Kidney (tissue), 13 donors: ENCODE measurements at regions not wholly inside any gene's neighbourhood (a gene's known extent, or its start where the extent isn't known, plus 50 kb on each side); places are given as distances from the start of the nearest gene placed in this dataset.
A peak's percentile ranks its signal among the peaks of the same experiment; 100 is the strongest.

Source experiments
- DNase-seq, 5 donors: peaks; one replicate each; pipeline ENCODE4 v3.0.0-alpha.2; 2013 to 2020
- FAIRE-seq: peaks from 2 replicates; lab custom pipeline; 2012; peaks lifted over from hg19 to GRCh38; lab: Jason Lieb, UNC
- H3K27ac ChIP-seq, 2 donors: one replicate each; pipeline ENCODE4 v1.7.0; 2013; ENCODE audit warnings: low read depth in 2 of 2, low read length in 2 of 2, inconsistent platforms in 1 of 2
- H3K27me3 ChIP-seq: one replicate; pipeline ENCODE4 v1.7.1; 2013; ENCODE audit warnings: low read length, inconsistent platforms; ENCODE audit not compliant: control insufficient read depth, insufficient read depth
- H3K36me3 ChIP-seq, 3 donors: one replicate each; pipeline versions ENCODE4 v1.7.0 to v1.7.1; 2013; ENCODE audit warnings: low read length in 3 of 3, control low read depth in 1 of 3, inconsistent platforms in 1 of 3; ENCODE audit not compliant: insufficient read depth in 3 of 3, control insufficient read depth in 2 of 3
- H3K4me1 ChIP-seq, 3 donors: one replicate each; pipeline versions ENCODE4 v1.7.0 to v1.7.1; 2013; ENCODE audit warnings: low read length in 3 of 3, inconsistent platforms in 1 of 3, low read depth in 1 of 3; ENCODE audit not compliant: control insufficient read depth in 2 of 3, insufficient read depth in 2 of 3
- H3K4me3 ChIP-seq, 3 donors: one replicate each; pipeline versions ENCODE4 v1.7.0 to v1.8.1; 2013; ENCODE audit warnings: low read length in 3 of 3, control low read depth in 1 of 3, inconsistent platforms in 1 of 3
- H3K9ac ChIP-seq, 3 donors: one replicate each; pipeline versions ENCODE4 v1.7.0 to v1.7.1; 2013; ENCODE audit warnings: low read length in 3 of 3, control low read depth in 1 of 3, inconsistent platforms in 1 of 3
- H3K9me3 ChIP-seq, 3 donors: one replicate each; pipeline versions ENCODE4 v1.7.0 to v1.7.1; 2013; ENCODE audit warnings: low read length in 3 of 3, control low read depth in 1 of 3, inconsistent platforms in 1 of 3; ENCODE audit not compliant: control insufficient read depth in 2 of 3, insufficient read depth in 1 of 3
- CTCF ChIP-seq: IDR thresholded peaks from 3 replicates; pipeline ENCODE4 v1.5.1; 2012; ENCODE audit warnings: mild to moderate bottlenecking, moderate library complexity, borderline replicate concordance; ENCODE audit not compliant: insufficient read depth; ENCODE audit errors: extremely low read depth
- intact Hi-C: fragments of 100-400 bp; cut with DNase I; formaldehyde crosslinking; loops from one replicate; pipeline ENCODE4 v1.11.1; 2022
- donor health status: control.
- donor health status: control.
- donor health status: control.
- donor health status: control.
- donor health status: control.
- donor health status: DM: yes; HTN: yes; CAD: no.
- donor health status: Normal renal cell carcinoma (clear cell type).

- Histone ChIP-seq H3K4me3 (no peak overlapping the region), H3K9me3 (no peaks in the 10 kb centered on the region), H3K36me3 (no peaks in the 10 kb centered on the region), H3K27ac (no peak overlapping the region), H3K9ac (no peak overlapping the region), H3K27me3 (no peaks in the 10 kb centered on the region), H3K4me1 (no peaks in the 10 kb centered on the region)
- intact Hi-C loops, result no loop called here
- no peak for FAIRE-seq
- TF ChIP-seq CTCF, result no peak
- DNase-seq, result no peak
Measured at GRCh38 chr3:81293156-81293555, 468.3 kb downstream of the GBE1 start.

- Histone ChIP-seq H3K9ac (no peak overlapping the region), H3K4me3 (no peak overlapping the region), H3K4me1 (no peaks in the 10 kb centered on the region), H3K9me3 (no peaks in the 10 kb centered on the region), H3K36me3 (no peaks in the 10 kb centered on the region), H3K27ac (no peak overlapping the region), H3K27me3 (no peaks in the 10 kb centered on the region)
- intact Hi-C loops, result no loop called here
- no peak for DNase-seq
- TF ChIP-seq CTCF, result no peak
- no peak for FAIRE-seq
Measured at GRCh38 chr3:81291586-81291985, 469.9 kb downstream of the GBE1 start.

GRCh38 chr3:81289676-81290075 lies 471.8 kb downstream of the GBE1 start:
- Histone ChIP-seq H3K4me3 (no peak overlapping the region), H3K27ac (no peak overlapping the region), H3K36me3 (no peaks in the 10 kb centered on the region), H3K9me3 (no peaks in the 10 kb centered on the region), H3K9ac (no peak overlapping the region), H3K27me3 (no peaks in the 10 kb centered on the region), H3K4me1 (no peaks in the 10 kb centered on the region)
- FAIRE-seq (no peak), DNase-seq (peak in 2 of 5 donors; percentile 20 to 38)
- intact Hi-C loops, result no loop called here
- TF ChIP-seq CTCF, result no peak
